ENCODE measurements at regions not wholly inside any gene's neighbourhood (a gene's known extent, or its start where the extent isn't known, plus 50 kb on each side); places are given as distances from the start of the nearest gene placed in this dataset.

GRCh38 chr2:42967959-42968674 is 175.7 kb upstream of the HAAO start:
- H3K9me3 Mint-ChIP-seq, result no peaks in the 10 kb centered on the region
- DNase-seq, result no peak
- H3K4me1 Mint-ChIP-seq, result peaks cover 18% of the 10 kb centered on the region
- no peak overlapping the region for H3K27ac Mint-ChIP-seq
- no peak overlapping the region for H3K4me3 Mint-ChIP-seq
- H3K36me3 Mint-ChIP-seq (ENCODE audit: low read depth), result no peaks in the 10 kb centered on the region
- ChIA-PET POLR2A (no interaction called here), CTCF (no interaction called here)
- no peaks in the 10 kb centered on the region for H3K27me3 Mint-ChIP-seq

GRCh38 chr2:42965910-42966309 is 173.5 kb upstream of the HAAO start:
- Mint-ChIP-seq H3K9me3 (no peaks in the 10 kb centered on the region), H3K36me3 (ENCODE audit: low read depth) (no peaks in the 10 kb centered on the region), H3K4me1 (peaks cover under 1% of the 10 kb centered on the region), H3K27ac (no peak overlapping the region), H3K4me3 (no peak overlapping the region), H3K27me3 (peaks cover 9% of the 10 kb centered on the region)
- ChIA-PET POLR2A (no interaction called here), CTCF (no interaction called here)
- DNase-seq, result no peak

GRCh38 chr2:42965196-42965595 is 172.8 kb upstream of the HAAO start:
- Mint-ChIP-seq H3K4me1 (no peaks in the 10 kb centered on the region), H3K27ac (no peak overlapping the region), H3K9me3 (no peaks in the 10 kb centered on the region), H3K4me3 (no peak overlapping the region), H3K36me3 (ENCODE audit: low read depth) (no peaks in the 10 kb centered on the region), H3K27me3 (peaks cover 9% of the 10 kb centered on the region)
- ChIA-PET CTCF (no interaction called here), POLR2A (no interaction called here)
- DNase-seq, result no peak

GRCh38 chr2:42964439-42965083 is 172.2 kb upstream of the HAAO start:
- Mint-ChIP-seq H3K4me1 (no peaks in the 10 kb centered on the region), H3K27me3 (peaks cover 9% of the 10 kb centered on the region), H3K36me3 (ENCODE audit: low read depth) (no peaks in the 10 kb centered on the region), H3K9me3 (no peaks in the 10 kb centered on the region), H3K27ac (no peak overlapping the region), H3K4me3 (no peak overlapping the region)
- ChIA-PET CTCF (interaction anchor here (0.7 to 1.6 kb wide), 2 partner anchors 10 to 147 kb away, joined by 3 to 9 read pairs; no protein-coding TSS in a partner anchor), POLR2A (no interaction called here)
- no peak for DNase-seq

GRCh38 chr2:42963452-42964068 is 171.2 kb upstream of the HAAO start:
- POLR2A ChIA-PET, result no interaction called here
- Mint-ChIP-seq H3K9me3 (no peaks in the 10 kb centered on the region), H3K27me3 (peaks cover 9% of the 10 kb centered on the region), H3K36me3 (ENCODE audit: low read depth) (no peaks in the 10 kb centered on the region), H3K4me3 (no peak overlapping the region), H3K4me1 (no peaks in the 10 kb centered on the region), H3K27ac (no peak overlapping the region)
- CTCF ChIA-PET, result interaction anchor here (0.7 to 1.6 kb wide), 2 partner anchors 11 to 146 kb away, joined by 3 to 9 read pairs; no protein-coding TSS in a partner anchor
- no peak for DNase-seq

- Mint-ChIP-seq H3K27me3 (peaks cover 9% of the 10 kb centered on the region), H3K4me1 (no peaks in the 10 kb centered on the region), H3K9me3 (no peaks in the 10 kb centered on the region), H3K36me3 (ENCODE audit: low read depth) (no peaks in the 10 kb centered on the region), H3K27ac (no peak overlapping the region), H3K4me3 (no peak overlapping the region)
- no peak for DNase-seq
- ChIA-PET POLR2A (interaction anchor here (0.8 kb wide), 1 partner anchor 279 kb away, joined by 4 read pairs; no protein-coding TSS in a partner anchor), CTCF (interaction anchor here (1.0 kb wide), 1 partner anchor 13 kb away, joined by 3 read pairs; no protein-coding TSS in a partner anchor)
Observed at GRCh38 chr2:42962508-42962953, 170.1 kb upstream of the HAAO start.

DNA sequence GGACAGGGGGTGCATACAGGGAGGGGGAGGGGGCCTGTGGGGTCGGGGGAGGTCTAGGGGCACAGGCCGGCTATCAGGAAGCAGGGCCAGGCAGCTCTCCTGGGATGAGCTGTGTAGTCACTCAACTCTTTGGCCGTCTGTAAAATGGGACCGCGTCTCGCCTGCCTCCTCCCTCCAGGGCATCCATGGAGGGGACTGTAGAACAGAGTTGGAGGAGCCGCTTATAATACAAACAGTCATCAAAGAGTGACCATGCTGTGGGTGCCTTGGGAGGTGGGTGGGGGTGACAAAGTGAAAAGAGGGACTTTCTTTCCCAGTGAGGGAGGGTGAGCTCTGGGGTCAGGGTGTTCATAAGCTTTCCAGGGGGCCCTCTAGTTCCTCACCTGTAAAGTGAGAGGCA is 169.6 kb upstream of the HAAO start:
- CTCF ChIA-PET, result interaction anchor here (1.0 kb wide), 1 partner anchor 14 kb away, joined by 3 read pairs; no protein-coding TSS in a partner anchor
- Mint-ChIP-seq H3K27ac (no peak overlapping the region), H3K36me3 (ENCODE audit: low read depth) (no peaks in the 10 kb centered on the region), H3K9me3 (no peaks in the 10 kb centered on the region), H3K27me3 (peaks cover 9% of the 10 kb centered on the region), H3K4me1 (no peaks in the 10 kb centered on the region), H3K4me3 (no peak overlapping the region)
- DNase-seq, result no peak
- POLR2A ChIA-PET, result interaction anchor here (0.8 kb wide), 1 partner anchor 280 kb away, joined by 4 read pairs; no protein-coding TSS in a partner anchor

DNA sequence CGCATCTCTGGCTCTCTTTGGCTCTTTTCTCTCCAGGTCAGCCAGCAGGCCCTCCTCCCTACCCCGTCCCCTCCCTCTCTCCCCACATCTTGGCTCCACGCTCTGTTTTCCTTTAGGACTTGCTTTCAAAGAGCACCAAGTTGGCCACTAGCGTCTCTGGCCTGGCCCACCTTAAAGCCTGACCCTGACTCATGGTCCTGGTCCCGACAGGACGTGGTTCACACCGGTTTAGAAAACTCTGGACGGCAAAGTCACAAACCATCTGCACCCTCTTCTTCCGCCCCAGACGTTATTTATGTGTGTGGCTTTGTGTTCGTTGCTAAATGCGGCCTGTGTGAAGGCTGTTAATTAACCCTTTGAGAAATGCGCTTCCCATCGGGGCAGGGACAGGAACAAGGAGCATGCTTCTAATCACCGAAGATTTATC is 169.0 kb upstream of the HAAO start:
- no peaks in the 10 kb centered on the region for H3K36me3 Mint-ChIP-seq (ENCODE audit: low read depth)
- H3K9me3 Mint-ChIP-seq, result no peaks in the 10 kb centered on the region
- H3K4me1 Mint-ChIP-seq, result no peaks in the 10 kb centered on the region
- ChIA-PET CTCF (no interaction called here), POLR2A (no interaction called here)
- no peak for DNase-seq
- no peak overlapping the region for H3K4me3 Mint-ChIP-seq
- no peak overlapping the region for H3K27ac Mint-ChIP-seq
- H3K27me3 Mint-ChIP-seq, result peaks cover 9% of the 10 kb centered on the region

GRCh38 chr2:42960842-42961180 is 168.4 kb upstream of the HAAO start:
- Mint-ChIP-seq H3K4me1 (no peaks in the 10 kb centered on the region), H3K4me3 (no peak overlapping the region)

GRCh38 chr2:42960002-42960841 is 167.8 kb upstream of the HAAO start:
- no peak overlapping the region for H3K27ac Mint-ChIP-seq
- POLR2A ChIA-PET, result no interaction called here
- H3K27me3 Mint-ChIP-seq, result peaks cover 9% of the 10 kb centered on the region
- no peaks in the 10 kb centered on the region for H3K4me1 Mint-ChIP-seq
- DNase-seq, result no peak
- CTCF ChIA-PET, result no interaction called here
- H3K36me3 Mint-ChIP-seq (ENCODE audit: low read depth), result no peaks in the 10 kb centered on the region
- H3K4me3 Mint-ChIP-seq, result no peak overlapping the region
- no peaks in the 10 kb centered on the region for H3K9me3 Mint-ChIP-seq

More at GRCh38 chr2:42960842-42961180, 168.4 kb upstream of the HAAO start:
- CTCF ChIA-PET, result no interaction called here
- H3K27ac Mint-ChIP-seq, result no peak overlapping the region
- DNase-seq, result no peak
- peaks cover 9% of the 10 kb centered on the region for H3K27me3 Mint-ChIP-seq
- H3K9me3 Mint-ChIP-seq, result no peaks in the 10 kb centered on the region
- POLR2A ChIA-PET, result no interaction called here
- no peaks in the 10 kb centered on the region for H3K36me3 Mint-ChIP-seq (ENCODE audit: low read depth)

DNA sequence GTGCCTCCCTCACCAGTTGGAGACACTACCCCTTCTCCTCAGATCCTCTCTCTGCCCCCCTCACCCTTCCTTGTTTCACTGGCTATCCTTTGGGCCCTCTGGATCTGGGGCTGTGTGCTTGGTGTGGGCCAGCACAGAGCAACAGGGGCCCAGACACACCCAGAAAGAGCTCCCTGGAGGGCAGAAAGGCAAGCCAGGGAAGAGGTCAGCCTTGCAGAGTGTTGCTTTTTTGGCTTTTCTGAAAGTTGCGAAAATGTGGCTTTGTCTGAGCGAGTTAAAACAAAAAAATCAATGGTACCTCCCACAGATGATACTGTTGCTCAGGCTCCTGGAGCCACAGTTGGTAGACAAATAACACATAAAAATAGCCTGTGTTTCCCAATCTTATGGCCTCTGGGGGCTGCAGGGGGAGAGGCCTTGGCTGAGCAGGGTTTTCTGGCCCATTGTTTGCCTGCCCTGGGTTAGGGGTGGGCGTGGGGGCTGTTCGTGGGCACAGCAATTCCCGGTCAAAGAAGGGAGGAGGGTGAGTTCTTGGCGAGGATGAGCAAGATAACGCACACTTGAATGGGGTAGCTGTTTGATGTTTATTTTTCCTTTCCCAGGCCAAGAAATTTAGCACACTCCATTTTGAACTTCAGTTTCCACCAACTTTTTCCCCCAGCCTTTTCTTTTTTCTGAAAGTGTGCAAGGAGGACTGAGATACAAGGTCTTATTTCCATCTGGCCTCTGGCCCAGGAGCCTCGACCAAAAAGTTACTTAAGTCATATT is 167.0 kb upstream of the HAAO start:
- H3K4me1 Mint-ChIP-seq, result no peaks in the 10 kb centered on the region
- ChIA-PET POLR2A (no interaction called here), CTCF (no interaction called here)

GRCh38 chr2:42958741-42959233 is 166.4 kb upstream of the HAAO start:
- Mint-ChIP-seq H3K4me3 (no peak overlapping the region), H3K9me3 (no peaks in the 10 kb centered on the region), H3K27me3 (peaks cover 9% of the 10 kb centered on the region), H3K27ac (no peak overlapping the region), H3K4me1 (no peaks in the 10 kb centered on the region), H3K36me3 (ENCODE audit: low read depth) (no peaks in the 10 kb centered on the region)
- POLR2A ChIA-PET, result no interaction called here
- no peak for DNase-seq
- CTCF ChIA-PET, result no interaction called here

More for the DNA sequence above, 167.0 kb upstream of the HAAO start:
- H3K36me3 Mint-ChIP-seq (ENCODE audit: low read depth), result no peaks in the 10 kb centered on the region
- no peak overlapping the region for H3K27ac Mint-ChIP-seq
- peaks cover 9% of the 10 kb centered on the region for H3K27me3 Mint-ChIP-seq
- no peaks in the 10 kb centered on the region for H3K9me3 Mint-ChIP-seq
- no peak for DNase-seq
- H3K4me3 Mint-ChIP-seq, result no peak overlapping the region

All from activated CD4-positive, alpha-beta memory T cell treated with anti-CD3 and anti-CD28 coated beads, Interleukin-2, amount 10 ng/mL, durations not matched to agents 7 days and 5 days (primary cell).